Heart left ventricle (tissue), 16 donors: ENCODE measurements at regions not wholly inside any gene's neighbourhood (a gene's known extent, or its start where the extent isn't known, plus 50 kb on each side); places are given as distances from the start of the nearest gene placed in this dataset.

ENCODE experiments used
- ATAC-seq, 4 donors: fragments of 200-7000 bp; cut with Tn5 transposase; one replicate each; pipeline ENCODE4 v1.9.1; 2020 to 2022; ENCODE audit warnings: moderate library complexity in 4 of 4, mild to moderate bottlenecking in 3 of 4, moderate number of reproducible peaks in 1 of 4
- DNase-seq, 5 donors: peaks; one replicate each; pipeline ENCODE4 v3.0.0-alpha.2; 2020
- H3K27ac ChIP-seq, 12 donors: fragments of 200-600 bp; sonication (generic) in 4 of 12; one replicate each; pipeline versions ENCODE4 v1.5.0 to v1.8.0; 2016 to 2022; ENCODE audit warnings: mild to moderate bottlenecking in 2 of 12
- H3K27me3 ChIP-seq, 9 donors: fragments of 200-600 bp; sonication (generic) in 2 of 9; one replicate each; pipeline versions ENCODE4 v1.5.1 to v1.8.0; 2016 to 2022; ENCODE audit warnings: mild to moderate bottlenecking in 3 of 9
- H3K36me3 ChIP-seq, 9 donors: fragments of 200-600 bp; sonication (generic) in 2 of 9; one replicate each; pipeline versions ENCODE4 v1.5.0 to v1.8.0; 2018 to 2022; ENCODE audit warnings: mild to moderate bottlenecking in 2 of 9
- H3K4me1 ChIP-seq, 12 donors: fragments of 200-600 bp; sonication (generic) in 4 of 12; one replicate each; pipeline versions ENCODE4 v1.5.0 to v1.8.0; 2016 to 2022; ENCODE audit warnings: mild to moderate bottlenecking in 3 of 12
- H3K4me3 ChIP-seq, 12 donors: fragments of 200-600 bp; sonication (generic) in 4 of 12; one replicate each; pipeline versions ENCODE4 v1.5.0 to v1.8.0; 2017 to 2022; ENCODE audit warnings: mild to moderate bottlenecking in 9 of 12, moderate library complexity in 4 of 12
- H3K9me3 ChIP-seq, 12 donors: fragments of 200-600 bp; sonication (generic) in 4 of 12; one replicate each; pipeline versions ENCODE4 v1.5.0 to v1.8.0; 2016 to 2022; ENCODE audit warnings: mild to moderate bottlenecking in 1 of 12
- POLR2A ChIP-seq, 2 donors: fragments of 450-650 bp; IDR thresholded peaks; one replicate each; pipeline ENCODE4 v1.6.1; 2017; ENCODE audit warnings: antibody characterized with exemption in 2 of 2, mild to moderate bottlenecking in 2 of 2, moderate library complexity in 2 of 2
- WGBS, 4 donors: extraction: QIAGEN DNeasy Blood & Tissue Kit in 2 of 4; methylation state at CpG; one replicate each; pipeline versions ENCODE4 v1.1.5 to v1.1.7; 2013 to 2018; 5-methylcytosine and 5-hydroxymethylcytosine counted together
- intact Hi-C, 10 donors: fragments of 100-400 bp; cut with DNase I; formaldehyde crosslinking; loops; one replicate each; pipeline versions ENCODE4 v1.11.1 to v1.14.2; 2022
- TF ChIP-seq, protein P1 (sequence below), 12 donors: fragments of 200-600 bp; sonication (generic) in 4 of 12; IDR thresholded peaks; one replicate each; pipeline versions ENCODE4 v1.5.0 to v1.8.0; 2018 to 2022; ENCODE audit warnings: antibody characterized with exemption in 12 of 12, mild to moderate bottlenecking in 5 of 12
- donor health status: ischemic (EF 13 %, LVEDD 7.1; RV severe dilation, severe dysfunction).
- donor health status: healthy with polysubstance abuse.
- donor health status: DM: no; HTN: yes; CAD: no.
- donor health status: DM: no; HTN: no; CAD: no.
- donor health status: ischemic (EF 25% LVEDD 6.9; RV normal size, moderate dysfunction).
- donor health status: ischemic (EF 25% LVEDD 5.7; RV mildly dilated, moderate dysfunction).
- donor health status: healthy.
- donor health status: DM: yes; HTN: yes; CAD: no.
- donor health status: ischemic (EF 35%, LVEDD 5.7; RV mildly dilated, moderate dysfunction).
- donor health status: nonischemic (EF 11% LVEDD 7.7; RV severe dilation, severe dysfunction).
- donor health status: DM: yes; HTN: yes; CAD: no.
- donor health status: PGD.
- donor health status: ischemic (EF 29% LVEDD 5.4; RV normal size, mild dysfunction).
- donor health status: nonischemic (EF 23%, LVEDD 6.1; RV moderate dilation, normal function).

DNA sequence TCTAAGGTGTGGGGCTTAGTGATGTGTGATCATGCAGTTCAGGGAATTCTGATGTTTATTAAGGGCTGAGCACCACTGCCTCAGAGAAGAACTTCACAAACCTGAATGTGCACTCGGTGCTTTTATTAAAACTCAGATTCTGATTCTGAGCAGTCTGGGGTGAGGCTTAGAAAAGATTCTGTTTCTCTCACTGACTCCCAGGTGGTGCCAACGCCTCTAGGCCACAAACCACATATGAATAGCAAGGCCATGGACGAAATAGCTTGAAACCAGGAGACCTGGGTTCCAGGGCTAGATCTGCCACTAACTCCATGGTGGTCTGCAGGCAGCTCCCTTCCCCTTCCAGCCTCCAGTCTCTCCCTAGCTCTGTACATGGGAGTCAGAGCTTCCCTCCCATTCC, 169.1 kb downstream of the HS3ST3B1 start:
- 72 to 84% (median 75%) methylated on average over 3 of the region's 3 CpGs for WGBS, 4 donors
- intact Hi-C loops = no loop called here
- no peak for TF ChIP-seq POLR2A (IDR thresholded peaks at IDR 0.05)
- TF ChIP-seq, protein P1, sequence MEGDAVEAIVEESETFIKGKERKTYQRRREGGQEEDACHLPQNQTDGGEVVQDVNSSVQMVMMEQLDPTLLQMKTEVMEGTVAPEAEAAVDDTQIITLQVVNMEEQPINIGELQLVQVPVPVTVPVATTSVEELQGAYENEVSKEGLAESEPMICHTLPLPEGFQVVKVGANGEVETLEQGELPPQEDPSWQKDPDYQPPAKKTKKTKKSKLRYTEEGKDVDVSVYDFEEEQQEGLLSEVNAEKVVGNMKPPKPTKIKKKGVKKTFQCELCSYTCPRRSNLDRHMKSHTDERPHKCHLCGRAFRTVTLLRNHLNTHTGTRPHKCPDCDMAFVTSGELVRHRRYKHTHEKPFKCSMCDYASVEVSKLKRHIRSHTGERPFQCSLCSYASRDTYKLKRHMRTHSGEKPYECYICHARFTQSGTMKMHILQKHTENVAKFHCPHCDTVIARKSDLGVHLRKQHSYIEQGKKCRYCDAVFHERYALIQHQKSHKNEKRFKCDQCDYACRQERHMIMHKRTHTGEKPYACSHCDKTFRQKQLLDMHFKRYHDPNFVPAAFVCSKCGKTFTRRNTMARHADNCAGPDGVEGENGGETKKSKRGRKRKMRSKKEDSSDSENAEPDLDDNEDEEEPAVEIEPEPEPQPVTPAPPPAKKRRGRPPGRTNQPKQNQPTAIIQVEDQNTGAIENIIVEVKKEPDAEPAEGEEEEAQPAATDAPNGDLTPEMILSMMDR (IDR thresholded peaks at IDR 0.05) = no peak
- DNase-seq (no peak), ATAC-seq (no peak)
- Histone ChIP-seq H3K4me1 (no peaks in the 10 kb centered on the region), H3K27ac (no peak overlapping the region), H3K36me3 (no peaks in the 10 kb centered on the region), H3K4me3 (no peak overlapping the region), H3K27me3 (peaks cover 0 to 3% (median 0%) of the 10 kb centered on the region in 9 donors), H3K9me3 (peaks cover 0 to 2% (median 0%) of the 10 kb centered on the region in 12 donors)

DNA sequence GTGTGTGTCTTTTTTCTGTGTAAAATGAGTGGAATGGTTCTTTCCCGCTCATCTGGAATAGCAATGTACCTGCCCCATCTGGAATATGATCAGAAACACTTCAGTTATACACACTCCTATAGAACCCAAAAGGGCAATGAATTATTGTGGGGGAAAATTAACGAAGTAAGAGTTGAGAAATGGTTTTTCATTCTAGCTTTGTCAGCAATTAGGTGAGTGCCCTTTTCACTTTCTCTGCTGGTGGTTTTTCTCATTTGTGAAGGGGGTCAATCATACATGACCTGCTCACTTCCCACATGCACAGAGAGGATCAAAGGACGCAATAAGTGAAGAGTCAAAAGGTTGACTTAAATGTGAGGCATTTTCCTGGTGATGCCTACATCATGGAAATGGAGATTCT, 168.0 kb downstream of the HS3ST3B1 start:
- ATAC-seq (no peak), DNase-seq (no peak)
- peaks cover 0 to 2% (median 0%) of the 10 kb centered on the region in 12 donors for H3K9me3 ChIP-seq
- no peak overlapping the region for H3K4me3 ChIP-seq
- H3K27me3 ChIP-seq = peaks cover 0 to 3% (median 0%) of the 10 kb centered on the region in 9 donors
- intact Hi-C loops = no loop called here
- TF ChIP-seq POLR2A (IDR thresholded peaks at IDR 0.05) = no peak
- TF ChIP-seq, protein P1 (IDR thresholded peaks at IDR 0.05) = no peak
- no peaks in the 10 kb centered on the region for H3K36me3 ChIP-seq
- H3K4me1 ChIP-seq = no peaks in the 10 kb centered on the region
- no peak overlapping the region for H3K27ac ChIP-seq
- WGBS, 4 donors = 76 to 93% (median 82%) methylated on average over 3 of the region's 3 CpGs

DNA sequence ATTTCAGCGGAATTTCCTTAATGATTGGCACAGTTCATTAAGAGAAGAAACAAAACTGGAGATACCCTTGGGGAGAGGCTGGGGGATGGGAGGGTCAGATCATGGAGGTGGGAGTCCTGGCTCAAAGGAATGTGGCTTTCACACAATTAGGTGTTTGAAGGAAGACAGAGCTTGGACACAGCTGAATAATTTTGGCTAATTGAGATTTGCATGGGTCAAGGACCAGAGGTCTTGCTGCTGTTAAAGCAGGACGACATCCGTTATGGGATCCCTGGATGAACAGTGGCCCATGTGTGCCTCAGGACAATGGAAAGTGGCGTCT, 160.3 kb downstream of the HS3ST3B1 start:
- Histone ChIP-seq H3K4me3 (no peak overlapping the region), H3K4me1 (no peaks in the 10 kb centered on the region), H3K36me3 (no peaks in the 10 kb centered on the region), H3K27me3 (peaks cover 0 to 3% (median 0%) of the 10 kb centered on the region in 9 donors), H3K27ac (no peak overlapping the region), H3K9me3 (peaks cover 0 to 2% (median 0%) of the 10 kb centered on the region in 12 donors)
- TF ChIP-seq POLR2A (IDR thresholded peaks at IDR 0.05) = no peak
- TF ChIP-seq, protein P1 (IDR thresholded peaks at IDR 0.05) = no peak
- intact Hi-C loops = no loop called here
- DNase-seq = no peak
- ATAC-seq = no peak
- 70 to 83% (median 79%) methylated on average over 4 of the region's 4 CpGs for WGBS, 4 donors

DNA sequence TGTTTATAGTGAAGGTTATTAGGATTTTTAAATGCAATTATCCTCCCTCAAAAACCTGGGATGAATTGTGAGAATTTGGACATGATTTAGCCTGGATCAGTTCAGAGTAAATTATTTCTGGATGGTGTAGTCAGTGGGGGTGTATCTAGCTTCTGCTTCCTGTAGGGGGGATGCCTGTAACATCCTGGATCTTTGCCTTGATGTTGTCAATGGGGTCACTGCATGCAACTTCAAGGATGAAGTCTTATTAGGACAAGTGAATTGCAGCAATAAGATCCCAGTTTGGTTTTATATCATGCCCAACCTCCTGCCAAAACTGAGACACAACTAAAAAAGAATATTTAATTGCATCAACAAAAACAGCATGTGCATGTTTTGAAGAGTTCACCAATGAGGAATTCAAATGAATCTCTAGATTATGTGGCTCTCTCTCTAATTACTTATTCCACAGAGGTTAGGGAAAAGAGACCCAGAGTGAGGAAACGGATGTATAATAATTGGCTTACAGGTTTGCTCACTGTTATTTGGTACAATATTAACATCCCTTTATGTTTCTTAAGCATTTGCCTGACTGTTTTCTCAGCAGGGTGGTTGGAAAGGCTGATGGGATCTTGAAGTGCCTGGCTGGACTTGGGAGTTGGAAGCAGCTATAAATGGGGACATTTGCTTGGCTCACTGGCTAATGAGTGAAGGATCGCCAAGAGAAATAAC, 159.8 kb downstream of the HS3ST3B1 start:
- H3K4me3 ChIP-seq = no peak overlapping the region
- intact Hi-C loops = no loop called here
- H3K27me3 ChIP-seq = peaks cover 0 to 3% (median 0%) of the 10 kb centered on the region in 9 donors
- H3K36me3 ChIP-seq = no peaks in the 10 kb centered on the region
- no peak for ATAC-seq
- 55 to 88% (median 75%) methylated on average over 2 of the region's 2 CpGs for WGBS, 4 donors
- no peak for DNase-seq
- no peak overlapping the region for H3K27ac ChIP-seq
- no peaks in the 10 kb centered on the region for H3K4me1 ChIP-seq
- no peaks in the 10 kb centered on the region for H3K9me3 ChIP-seq
- TF ChIP-seq POLR2A (IDR thresholded peaks at IDR 0.05) = no peak
- TF ChIP-seq, protein P1 (IDR thresholded peaks at IDR 0.05) = no peak
